Activated CD8-positive, alpha-beta memory T cell treated with anti-CD3 and anti-CD28 coated beads, Interleukin-2, amount 10 ng/mL, durations not matched to agents 7 days and 5 days (primary cell): ENCODE measurements at regions not wholly inside any gene's neighbourhood (a gene's known extent, or its start where the extent isn't known, plus 50 kb on each side); places are given as distances from the start of the nearest gene placed in this dataset.

Experiments used
- ATAC-seq: fragments of 150-1000 bp; cut with Tn5 transposase; one replicate; pipeline ENCODE4 v1.10.0; 2021; ENCODE audit warnings: moderate library complexity
- CTCF ChIA-PET: fragments of 350-600 bp; sonication (Branson Sonifier 250); formaldehyde crosslinking; loops from one replicate; lab custom pipeline; 2021; ENCODE audit warnings: antibody characterized with exemption; lab: Charles Lee
- DNase-seq: peaks from one replicate; pipeline ENCODE4 v3.0.0-alpha.2; 2020
- H3K27ac Mint-ChIP-seq: one replicate; pipeline ENCODE4 v1.8.0; 2021; ENCODE audit warnings: mild to moderate bottlenecking, mixed read lengths
- H3K27me3 Mint-ChIP-seq: one replicate; pipeline ENCODE4 v1.8.0; 2021; ENCODE audit warnings: mixed read lengths
- H3K36me3 Mint-ChIP-seq: one replicate; pipeline ENCODE4 v1.8.0; 2021; ENCODE audit warnings: mild to moderate bottlenecking, mixed read lengths
- H3K4me1 Mint-ChIP-seq: one replicate; pipeline ENCODE4 v1.8.0; 2021; ENCODE audit warnings: mixed read lengths
- H3K4me3 Mint-ChIP-seq: one replicate; pipeline ENCODE4 v1.8.0; 2021; ENCODE audit warnings: mild to moderate bottlenecking, moderate library complexity, mixed read lengths
- H3K9me3 Mint-ChIP-seq: one replicate; pipeline ENCODE4 v1.8.0; 2022; ENCODE audit warnings: low read depth, mixed read lengths

DNA sequence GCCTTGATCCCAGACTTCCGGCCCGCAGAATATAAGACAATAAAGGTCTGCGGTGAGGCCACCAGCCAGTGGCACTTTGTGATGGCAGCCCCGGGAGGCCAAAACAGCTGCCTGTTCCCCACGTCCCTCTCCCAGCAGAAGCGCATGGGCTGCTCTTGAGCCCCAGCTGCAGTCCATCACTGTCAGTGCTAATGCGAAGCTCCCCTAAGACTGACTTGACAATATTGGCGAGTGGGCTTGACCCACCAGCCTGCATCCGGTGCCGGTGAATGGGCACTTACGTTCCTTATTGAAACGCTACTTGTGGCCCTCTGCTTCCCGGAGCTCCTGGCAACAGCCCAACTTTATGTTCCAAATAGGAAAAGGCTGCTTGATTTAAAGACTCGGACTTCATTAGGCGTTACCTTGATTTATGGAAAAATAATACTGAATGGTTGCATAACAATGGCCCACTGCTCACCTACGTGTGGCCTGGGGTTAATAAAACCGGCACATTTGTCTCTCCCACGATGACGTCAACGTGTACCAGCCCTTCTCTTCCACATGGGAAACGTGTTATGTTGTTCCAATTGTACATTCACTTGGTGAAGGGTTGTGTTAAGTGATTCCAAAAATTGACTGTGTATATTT is 93.4 kb upstream of the SEPTIN5 start:
- CTCF ChIA-PET, result interaction anchor here (0.9 to 1.8 kb wide), 3 partner anchors 9 to 11 kb away, joined by 3 to 6 read pairs (median 3); no protein-coding TSS in a partner anchor

DNA sequence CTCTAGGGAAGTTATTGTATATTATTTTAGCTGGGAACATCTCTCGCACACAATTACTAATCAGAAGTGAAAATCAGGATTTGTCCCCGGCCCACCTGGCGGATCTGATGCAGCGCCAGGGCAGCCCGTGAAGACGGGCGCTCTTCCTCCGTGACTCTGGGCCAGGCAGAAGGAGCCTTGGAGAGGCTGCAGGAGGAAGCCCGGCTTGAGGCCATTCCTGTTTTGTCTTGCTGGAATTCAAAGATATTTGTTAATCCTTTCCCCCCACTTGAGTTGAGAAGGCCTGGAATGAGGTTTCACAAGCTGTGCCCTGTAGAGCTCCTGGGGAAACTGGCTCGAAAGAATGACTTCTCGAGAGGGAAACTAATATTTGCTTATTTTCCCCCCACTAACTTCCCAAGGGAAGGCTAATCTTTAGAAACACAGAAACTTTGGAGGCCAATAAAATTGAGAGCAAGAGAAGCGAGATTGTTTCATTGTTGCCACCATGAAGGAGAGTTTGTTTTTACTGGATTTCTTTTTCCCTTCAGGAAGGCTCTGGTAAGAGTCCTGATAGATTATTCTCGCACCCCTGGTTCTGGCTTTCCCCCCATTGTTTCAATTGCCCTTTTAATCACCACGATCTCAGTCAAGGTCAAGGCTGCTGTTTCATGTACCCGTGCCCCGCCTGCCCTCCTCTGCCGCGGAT is 92.8 kb upstream of the SEPTIN5 start:
- Mint-ChIP-seq H3K27ac (no peak overlapping the region), H3K9me3 (no peaks in the 10 kb centered on the region), H3K4me1 (peaks cover 13% of the 10 kb centered on the region), H3K4me3 (no peak overlapping the region), H3K27me3 (peaks cover 12% of the 10 kb centered on the region), H3K36me3 (no peaks in the 10 kb centered on the region)
- ATAC-seq (no peak), DNase-seq (no peak)
- CTCF ChIA-PET, result interaction anchor here (0.9 kb wide), 1 partner anchor 9 kb away, joined by 3 read pairs; no protein-coding TSS in a partner anchor

More for the DNA sequence above, 93.4 kb upstream of the SEPTIN5 start:
- no peaks in the 10 kb centered on the region for H3K36me3 Mint-ChIP-seq
- no peak overlapping the region for H3K4me3 Mint-ChIP-seq
- peaks cover 14% of the 10 kb centered on the region for H3K27me3 Mint-ChIP-seq
- no peaks in the 10 kb centered on the region for H3K9me3 Mint-ChIP-seq
- ATAC-seq (no peak), DNase-seq (no peak)
- H3K27ac Mint-ChIP-seq, result no peak overlapping the region
- H3K4me1 Mint-ChIP-seq, result peaks cover 13% of the 10 kb centered on the region

DNA sequence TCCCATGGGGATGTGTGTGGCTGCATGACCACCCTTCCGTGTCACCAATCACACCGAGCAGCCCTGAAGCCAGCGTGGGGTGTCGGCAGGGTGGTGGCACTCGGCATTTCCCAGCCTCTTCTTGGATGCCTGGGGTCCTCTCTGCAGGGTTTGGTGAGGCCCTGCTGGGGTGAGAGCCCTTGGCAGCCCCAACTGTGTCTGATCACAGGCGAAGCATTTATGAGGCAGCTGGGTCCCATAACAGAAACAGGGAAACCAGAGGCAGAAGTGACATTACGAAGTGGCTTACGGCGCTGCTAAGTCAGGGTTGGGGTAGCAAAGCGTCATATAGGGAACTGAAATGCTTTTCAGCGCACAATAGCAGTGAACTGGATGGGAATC is 92.3 kb upstream of the SEPTIN5 start:
- CTCF ChIA-PET, result interaction anchor here (0.9 kb wide), 1 partner anchor 9 kb away, joined by 3 read pairs; no protein-coding TSS in a partner anchor
- DNase-seq (no peak), ATAC-seq (no peak)
- Mint-ChIP-seq H3K36me3 (no peaks in the 10 kb centered on the region), H3K9me3 (no peaks in the 10 kb centered on the region), H3K27me3 (peaks cover 11% of the 10 kb centered on the region), H3K27ac (no peak overlapping the region), H3K4me1 (peaks cover 13% of the 10 kb centered on the region), H3K4me3 (no peak overlapping the region)

DNA sequence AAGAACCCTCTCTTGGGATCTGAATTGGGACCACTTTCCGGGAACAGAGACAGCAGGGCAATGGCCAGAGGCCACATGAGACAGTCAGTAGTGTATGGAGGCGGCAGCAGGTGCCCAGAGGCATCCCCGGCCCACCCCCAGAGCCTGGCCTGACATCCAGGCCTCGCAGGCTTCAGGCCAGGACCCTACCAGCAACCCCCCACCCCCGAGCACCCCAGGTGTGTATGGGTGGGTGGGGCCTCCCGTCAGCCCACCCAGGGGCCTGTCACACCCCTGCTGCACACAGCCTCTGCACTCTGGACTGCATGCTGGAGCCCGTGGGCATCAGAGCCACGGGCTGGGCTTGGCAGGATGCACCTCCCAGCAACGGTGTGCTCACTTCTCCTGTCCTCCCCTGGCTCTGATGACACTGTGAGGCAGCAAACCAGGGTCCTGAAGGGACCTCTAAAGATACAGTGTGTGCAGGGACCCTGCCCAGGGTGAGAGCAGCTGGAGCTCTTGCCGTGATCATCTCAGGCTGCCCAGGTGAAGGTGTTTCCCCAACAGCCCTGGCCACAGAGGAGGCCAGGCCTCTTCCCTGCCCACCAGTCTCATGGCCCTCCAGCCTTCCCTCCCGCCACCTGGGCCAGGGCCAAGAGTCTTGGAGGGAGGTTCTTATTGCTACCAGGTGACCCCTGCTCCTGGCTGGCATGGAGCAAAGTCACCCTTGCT is 88.8 kb upstream of the SEPTIN5 start:
- Mint-ChIP-seq H3K27ac (no peak overlapping the region), H3K36me3 (no peaks in the 10 kb centered on the region), H3K4me1 (no peaks in the 10 kb centered on the region), H3K4me3 (no peak overlapping the region), H3K9me3 (no peaks in the 10 kb centered on the region), H3K27me3 (peaks cover 2% of the 10 kb centered on the region)
- ATAC-seq, result no peak
- CTCF ChIA-PET, result no interaction called here
- DNase-seq, result no peak

DNA sequence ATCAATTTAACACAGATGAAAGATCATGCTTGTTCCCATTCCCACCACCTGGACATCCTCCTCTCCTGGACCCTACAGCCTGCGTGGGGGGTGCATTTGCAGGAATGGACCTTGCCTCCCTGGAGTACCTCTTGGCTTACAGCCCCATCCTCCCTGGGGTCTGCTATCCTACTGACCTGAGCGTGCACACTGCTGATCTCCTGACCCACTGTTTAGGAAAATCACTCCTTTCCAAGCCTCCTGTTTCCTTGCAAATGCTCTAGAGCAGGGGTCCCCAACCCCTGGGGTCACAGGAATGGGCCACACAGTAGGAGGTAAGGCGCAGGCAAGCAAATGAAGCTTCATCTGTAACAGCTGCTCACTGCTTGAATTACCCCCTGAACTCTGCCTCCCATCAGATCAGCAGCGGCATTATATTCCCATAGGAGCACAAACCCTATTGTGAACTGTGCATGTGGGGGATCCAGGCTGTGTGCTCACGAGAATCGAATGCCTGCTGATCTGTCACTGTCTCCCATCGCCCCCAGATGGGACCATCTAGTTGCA is 88.2 kb upstream of the SEPTIN5 start:
- H3K4me3 Mint-ChIP-seq, result no peak overlapping the region
- CTCF ChIA-PET, result no interaction called here

DNA sequence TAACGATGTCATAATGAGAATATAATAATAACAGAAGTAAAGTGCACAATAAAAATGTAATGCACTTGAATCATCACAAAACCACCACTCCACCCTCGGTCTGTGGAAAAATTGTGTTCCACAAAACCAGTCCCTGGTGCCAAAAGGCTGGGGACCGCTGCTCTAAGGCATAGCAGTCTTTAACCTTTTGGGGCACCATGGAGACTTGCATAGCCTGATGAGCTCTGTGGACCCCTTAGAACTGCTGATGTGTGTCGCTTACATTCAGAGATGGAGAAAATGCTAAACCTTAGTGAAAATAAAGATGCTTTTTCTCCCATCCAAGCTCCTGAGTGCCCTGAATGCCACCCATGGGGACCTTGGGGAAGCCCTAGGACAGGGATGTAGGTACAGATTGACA is 87.6 kb upstream of the SEPTIN5 start:
- DNase-seq, result no peak
- H3K36me3 Mint-ChIP-seq, result no peaks in the 10 kb centered on the region
- H3K4me1 Mint-ChIP-seq, result no peaks in the 10 kb centered on the region
- no peak overlapping the region for H3K4me3 Mint-ChIP-seq
- no peak overlapping the region for H3K27ac Mint-ChIP-seq
- CTCF ChIA-PET, result no interaction called here
- no peaks in the 10 kb centered on the region for H3K9me3 Mint-ChIP-seq
- no peak for ATAC-seq
- peaks cover 5% of the 10 kb centered on the region for H3K27me3 Mint-ChIP-seq

More for the DNA sequence above, 88.2 kb upstream of the SEPTIN5 start:
- H3K36me3 Mint-ChIP-seq, result no peaks in the 10 kb centered on the region
- ATAC-seq (no peak), DNase-seq (no peak)
- peaks cover 5% of the 10 kb centered on the region for H3K27me3 Mint-ChIP-seq
- H3K27ac Mint-ChIP-seq, result no peak overlapping the region
- H3K9me3 Mint-ChIP-seq, result no peaks in the 10 kb centered on the region
- no peaks in the 10 kb centered on the region for H3K4me1 Mint-ChIP-seq

DNA sequence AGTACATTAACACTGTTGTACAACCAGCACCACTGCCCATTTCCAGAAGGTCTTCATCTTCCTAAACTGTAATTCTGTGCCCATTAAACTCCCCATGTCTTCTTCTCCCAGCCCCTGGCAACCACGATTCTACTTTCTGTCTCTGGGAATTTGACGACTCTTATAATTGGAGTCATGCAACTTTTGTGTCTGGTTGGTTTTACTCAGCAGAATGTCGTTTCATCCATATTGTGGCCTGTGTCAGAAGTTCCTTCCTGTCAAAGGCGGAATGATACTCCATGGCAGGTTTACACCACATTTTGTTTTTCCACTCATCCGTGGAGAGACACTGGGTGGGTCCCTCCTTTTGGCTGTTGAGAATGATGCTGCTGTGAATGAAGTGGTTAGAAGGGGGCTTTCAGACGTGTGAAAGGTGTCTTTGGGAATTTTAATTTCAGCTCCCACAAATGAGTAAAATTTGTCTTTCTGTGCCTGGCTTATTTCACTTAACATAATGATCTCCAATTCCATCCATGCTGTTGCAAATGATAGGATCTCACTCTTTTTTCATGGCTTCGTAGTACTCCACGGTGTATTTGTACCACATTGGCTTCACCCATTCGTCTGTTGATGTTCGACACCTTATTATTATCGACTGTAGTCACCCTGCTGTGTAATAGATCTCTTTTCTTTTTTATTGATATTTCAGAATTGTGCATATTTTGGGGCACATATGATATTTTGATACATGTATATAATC is 86.1 kb upstream of the SEPTIN5 start:
- no peaks in the 10 kb centered on the region for H3K4me1 Mint-ChIP-seq
- no peaks in the 10 kb centered on the region for H3K36me3 Mint-ChIP-seq
- H3K27me3 Mint-ChIP-seq, result peaks cover 5% of the 10 kb centered on the region
- no peak overlapping the region for H3K4me3 Mint-ChIP-seq
- ATAC-seq, result no peak
- CTCF ChIA-PET, result no interaction called here
- H3K9me3 Mint-ChIP-seq, result no peaks in the 10 kb centered on the region
- no peak for DNase-seq
- no peak overlapping the region for H3K27ac Mint-ChIP-seq

DNA sequence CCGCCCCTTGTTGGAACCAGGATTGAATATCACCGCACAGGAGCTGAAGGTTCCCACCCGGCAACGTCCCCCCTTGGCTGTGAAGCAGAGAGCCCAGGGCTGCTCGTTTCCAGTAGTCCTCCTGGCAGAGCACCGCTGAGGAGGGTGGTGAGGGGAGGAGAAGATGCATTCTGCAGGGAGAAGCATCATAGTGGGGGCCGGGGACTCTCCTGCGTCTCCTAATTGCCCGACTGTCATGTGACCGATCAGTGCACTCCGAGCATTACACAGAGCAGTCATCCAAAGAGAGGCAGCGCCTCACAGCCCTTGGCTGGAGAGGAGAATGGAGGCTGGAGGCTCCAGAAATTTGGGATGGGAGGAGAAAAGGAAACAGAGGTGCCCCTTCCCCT is 85.0 kb upstream of the SEPTIN5 start:
- Mint-ChIP-seq H3K36me3 (no peaks in the 10 kb centered on the region), H3K4me3 (no peak overlapping the region), H3K4me1 (no peaks in the 10 kb centered on the region), H3K9me3 (no peaks in the 10 kb centered on the region), H3K27me3 (peaks cover 5% of the 10 kb centered on the region), H3K27ac (no peak overlapping the region)
- no peak for ATAC-seq
- CTCF ChIA-PET, result interaction anchor here (0.6 to 2.3 kb wide), 30 partner anchors 9 to 485 kb away, joined by 3 to 15 read pairs (median 4); partner anchors contain the start of genes CDC45, ESS2, HIRA and SLC25A1
- DNase-seq, result no peak

DNA sequence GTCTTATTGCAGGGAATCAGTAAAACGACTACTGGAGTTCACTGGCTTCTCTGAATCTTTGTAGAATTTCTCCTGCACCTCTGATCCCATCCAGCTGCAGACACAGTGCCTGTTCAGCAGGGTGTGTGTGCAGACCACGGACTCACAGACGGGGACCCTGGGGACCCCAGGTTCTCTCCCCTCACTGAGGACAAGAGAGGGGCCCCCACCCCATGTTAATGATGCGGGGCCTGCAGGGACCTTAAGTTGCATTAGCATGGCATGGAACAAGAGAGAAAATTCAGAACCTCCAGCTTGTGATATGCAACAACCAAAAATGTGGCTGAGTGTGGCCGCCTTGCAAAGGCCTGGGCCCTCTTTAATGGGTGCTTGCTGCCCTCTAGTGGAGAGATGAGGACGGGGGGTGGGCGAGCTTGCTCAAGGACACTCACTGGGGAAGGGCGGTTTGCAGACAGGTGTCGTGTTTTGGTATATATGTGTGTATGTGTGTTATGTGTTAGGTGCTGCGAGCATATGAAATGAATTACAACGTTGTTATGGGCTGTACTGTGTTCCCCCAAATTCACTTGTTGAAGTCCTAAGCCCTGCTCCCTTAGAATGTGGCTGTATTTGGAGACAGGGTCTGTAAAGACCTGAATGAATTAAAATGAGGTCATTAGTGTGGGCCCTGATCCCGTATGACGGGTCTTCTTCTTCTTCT is 84.4 kb upstream of the SEPTIN5 start:
- CTCF ChIA-PET, result interaction anchor here (0.6 to 2.3 kb wide), 35 partner anchors 8 to 485 kb away, joined by 3 to 15 read pairs (median 4); partner anchors contain the start of genes CDC45, ESS2, HIRA and SLC25A1
- ATAC-seq, result peak; percentile 97
- no peaks in the 10 kb centered on the region for H3K4me1 Mint-ChIP-seq
- H3K36me3 Mint-ChIP-seq, result no peaks in the 10 kb centered on the region
- no peaks in the 10 kb centered on the region for H3K9me3 Mint-ChIP-seq
- peaks cover 5% of the 10 kb centered on the region for H3K27me3 Mint-ChIP-seq
- peak; percentile 88 for DNase-seq
- no peak overlapping the region for H3K27ac Mint-ChIP-seq
- H3K4me3 Mint-ChIP-seq, result no peak overlapping the region

DNA sequence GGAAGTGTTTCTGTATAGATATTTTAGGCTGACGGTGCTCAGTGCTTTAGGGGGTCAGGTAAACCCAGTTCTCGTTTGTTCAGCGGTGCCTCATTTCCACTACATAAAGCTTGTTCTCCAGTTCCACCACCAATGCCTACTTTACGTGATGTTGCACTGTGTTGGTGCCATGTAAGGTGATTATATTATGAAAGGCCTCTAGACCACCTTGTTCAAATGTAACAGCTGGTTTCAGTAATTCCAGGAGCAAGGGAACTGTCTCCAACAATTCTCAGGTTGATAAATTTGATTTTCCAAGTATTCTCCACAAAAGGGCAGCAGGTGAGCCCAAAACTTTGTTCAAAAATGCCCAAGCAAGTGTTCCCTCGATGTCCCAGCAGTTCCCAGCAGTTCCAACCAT is 83.7 kb upstream of the SEPTIN5 start:
- H3K4me3 Mint-ChIP-seq, result no peak overlapping the region
- no peaks in the 10 kb centered on the region for H3K9me3 Mint-ChIP-seq
- no peak overlapping the region for H3K27ac Mint-ChIP-seq
- H3K4me1 Mint-ChIP-seq, result no peaks in the 10 kb centered on the region
- H3K36me3 Mint-ChIP-seq, result no peaks in the 10 kb centered on the region
- CTCF ChIA-PET, result interaction anchor here (0.7 to 2.3 kb wide), 32 partner anchors 8 to 486 kb away, joined by 3 to 15 read pairs (median 4); partner anchors contain the start of genes CDC45, ESS2, HIRA and SLC25A1
- DNase-seq (no peak), ATAC-seq (no peak)
- H3K27me3 Mint-ChIP-seq, result peaks cover 5% of the 10 kb centered on the region

DNA sequence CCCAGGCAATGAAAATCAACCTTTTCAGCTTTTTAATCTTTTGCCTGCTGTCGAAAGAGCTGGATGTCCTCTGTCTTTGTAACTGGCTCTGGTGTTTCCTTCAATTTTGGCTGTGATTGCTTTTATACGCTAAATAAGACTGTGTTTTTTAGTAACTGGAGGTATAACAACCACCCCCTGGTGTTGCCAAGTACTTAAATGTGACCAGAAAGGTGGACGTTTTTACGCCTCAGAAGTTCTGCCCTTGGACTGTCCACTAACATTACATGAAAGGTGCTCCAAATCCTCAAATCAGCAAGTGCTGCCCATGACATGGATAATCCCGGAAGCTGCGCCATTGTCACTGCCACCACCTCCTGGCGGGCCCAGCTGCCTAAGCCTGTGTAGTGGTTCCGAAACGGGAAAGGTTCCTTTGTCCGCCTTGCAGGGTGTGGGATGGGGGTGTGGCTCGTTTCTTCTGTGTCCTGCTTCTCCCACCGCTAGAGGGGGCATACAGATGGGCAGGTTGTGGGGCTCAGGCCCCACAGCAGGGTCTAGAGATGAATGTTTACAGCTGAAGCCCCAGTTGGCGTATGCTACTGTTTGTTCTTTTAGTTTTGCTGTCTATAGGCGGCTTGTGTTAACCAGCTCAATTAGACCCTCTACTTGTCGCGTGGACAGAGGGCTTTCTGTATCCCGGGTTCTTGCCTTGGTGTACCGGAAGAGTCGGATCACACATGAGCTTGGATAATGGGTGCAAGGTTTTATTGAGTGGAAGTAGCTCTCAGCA is 82.2 kb upstream of the SEPTIN5 start:
- Mint-ChIP-seq H3K36me3 (no peaks in the 10 kb centered on the region), H3K9me3 (no peaks in the 10 kb centered on the region), H3K27me3 (peaks cover 5% of the 10 kb centered on the region), H3K4me3 (no peak overlapping the region), H3K4me1 (no peaks in the 10 kb centered on the region), H3K27ac (no peak overlapping the region)
- no peak for DNase-seq
- CTCF ChIA-PET, result interaction anchor here (1.1 to 1.4 kb wide), 2 partner anchors 12 to 23 kb away, joined by 3 read pairs; no protein-coding TSS in a partner anchor
- no peak for ATAC-seq
